SK-N-SH (cell line): ENCODE measurements at regions not wholly inside any gene's neighbourhood (a gene's known extent, or its start where the extent isn't known, plus 50 kb on each side); places are given as distances from the start of the nearest gene placed in this dataset.
A peak's percentile ranks its signal among the peaks of the same experiment; 100 is the strongest.

Experiments used
- CTCF ChIA-PET: fragments of 300-600, 350-600 bp; formaldehyde crosslinking; extraction: SDS; loops from one replicate; lab custom pipeline; 2021; lab: Yijun Ruan, JAX
- POLR2A ChIA-PET: fragments of 350-600 bp; sonication (Branson Sonifier 250); formaldehyde crosslinking; extraction: SDS; loops from one replicate; lab custom pipeline; 2020; ENCODE audit warnings: antibody characterized with exemption, inconsistent platforms; lab: Yijun Ruan, JAX
- DNase-seq: peaks from one replicate; pipeline ENCODE4 v3.0.0; 2012
- H2AFZ ChIP-seq: fragments of 200-600 bp; sonication (generic); 2 replicates; pipeline ENCODE4 v1.8.1; 2016; ENCODE audit warnings: antibody characterized with exemption, mild to moderate bottlenecking, low read depth
- H3F3A ChIP-seq: fragments of 200-600 bp; sonication (generic); replicated peaks from 2 replicates; pipeline ENCODE3; 2016; ENCODE audit warnings: antibody characterized with exemption, mild to moderate bottlenecking; ENCODE audit not compliant: insufficient read depth
- H3K27ac ChIP-seq, 2 experiments: fragments of 200-500 bp in 1 of 2; fragments of 200-600 bp in 1 of 2; sonication (Bioruptor generic) in 1 of 2; sonication (generic), shearing (Covaris generic) in 1 of 2; 2 replicates each; pipeline versions ENCODE4 v1.5.1 to v1.6.1; 2014 to 2016; ENCODE audit warnings: low read depth in 2 of 2, inconsistent platforms in 1 of 2, low read length in 1 of 2, mild to moderate bottlenecking in 1 of 2, mixed read lengths in 1 of 2
- H3K27me3 ChIP-seq: fragments of 200-600 bp; sonication (generic), shearing (Covaris generic); 2 replicates; pipeline ENCODE4 v1.6.1; 2016; ENCODE audit warnings: mixed run types; ENCODE audit not compliant: insufficient read depth
- H3K36me3 ChIP-seq, 2 experiments: fragments of 200-500 bp in 1 of 2; fragments of 200-600 bp in 1 of 2; sonication (Bioruptor generic) in 1 of 2; sonication (generic) in 1 of 2; replicated peaks in 1 of 2; 2 replicates each; pipeline versions ENCODE3 to v1.5.1; 2014 to 2016; ENCODE audit warnings: low read length in 1 of 2, mild to moderate bottlenecking in 1 of 2; ENCODE audit not compliant: insufficient read depth in 2 of 2, control insufficient read depth in 1 of 2
- H3K4me1 ChIP-seq, 2 experiments: fragments of 200-500 bp in 1 of 2; fragments of 200-600 bp in 1 of 2; sonication (Bioruptor generic) in 1 of 2; sonication (generic), shearing (Covaris generic) in 1 of 2; 2 replicates each; pipeline versions ENCODE4 v1.5.1 to v1.6.1; 2014 to 2016; ENCODE audit warnings: low read depth in 1 of 2, low read length in 1 of 2, mixed run types in 1 of 2; ENCODE audit not compliant: insufficient read depth in 2 of 2, control insufficient read depth in 1 of 2
- H3K4me2 ChIP-seq: fragments of 200-600 bp; sonication (generic), shearing (Covaris generic); 2 replicates; pipeline ENCODE4 v1.6.1; 2017; ENCODE audit warnings: mixed run types
- H3K4me3 ChIP-seq, 2 experiments: fragments of 200-500 bp in 1 of 2; fragments of 200-600 bp in 1 of 2; sonication (Bioruptor generic) in 1 of 2; sonication (generic), shearing (Covaris generic) in 1 of 2; 2 replicates each; pipeline versions ENCODE4 v1.5.1 to v1.8.1; 2014 to 2016; ENCODE audit warnings: low read depth in 2 of 2, inconsistent platforms in 1 of 2, low read length in 1 of 2, mild to moderate bottlenecking in 1 of 2, mixed read lengths in 1 of 2, moderate library complexity in 1 of 2
- H3K79me2 ChIP-seq: fragments of 200-600 bp; sonication (generic); 2 replicates; pipeline ENCODE4 v1.8.1; 2017; ENCODE audit warnings: mild to moderate bottlenecking; ENCODE audit not compliant: insufficient read depth
- H3K9ac ChIP-seq: fragments of 200-600 bp; sonication (generic); 2 replicates; pipeline ENCODE4 v1.6.1; 2017; ENCODE audit warnings: mixed run types
- H3K9me2 ChIP-seq: fragments of 200-600 bp; sonication (generic); 2 replicates; pipeline ENCODE4 v1.6.1; 2017; ENCODE audit warnings: mixed run types
- H3K9me3 ChIP-seq: fragments of 200-600 bp; sonication (generic); 2 replicates; pipeline ENCODE4 v1.6.1; 2017; ENCODE audit warnings: mixed run types, mild to moderate bottlenecking, moderate library complexity
- H4K20me1 ChIP-seq: fragments of 200-600 bp; sonication (generic); 2 replicates; pipeline ENCODE4 v1.6.1; 2017; ENCODE audit warnings: mild to moderate bottlenecking, mixed run types; ENCODE audit not compliant: insufficient read depth
- EP300 ChIP-seq, 2 experiments: IDR thresholded peaks; 2 replicates each; pipeline versions ENCODE4 v1.4.0 to v1.6.1; 2012; ENCODE audit warnings: borderline replicate concordance in 1 of 2, low read depth in 1 of 2, low read length in 1 of 2
- EZH2phosphoT487 ChIP-seq: fragments of 200-600 bp; sonication (generic); IDR thresholded peaks from 2 replicates; pipeline ENCODE4 v1.6.1; 2017; ENCODE audit warnings: low read depth, mixed run types, mild to moderate bottlenecking, antibody characterized with exemption, moderate library complexity, borderline replicate concordance
- GABPA ChIP-seq: IDR thresholded peaks from 2 replicates; pipeline ENCODE4 v1.4.0; 2012; ENCODE audit warnings: low read depth, mild to moderate bottlenecking
- GATA2 ChIP-seq: sonication (generic); formaldehyde crosslinking; IDR thresholded peaks from 2 replicates; pipeline ENCODE4 v1.5.0; 2020; ENCODE audit warnings: mild to moderate bottlenecking, missing genetic modification reagents
- JUND ChIP-seq: IDR thresholded peaks from 2 replicates; pipeline ENCODE4 v1.4.0; 2012
- NFIC ChIP-seq: IDR thresholded peaks from 2 replicates; pipeline ENCODE4 v1.4.0; 2012; ENCODE audit warnings: borderline replicate concordance
- NRF1 ChIP-seq: IDR thresholded peaks from 2 replicates; pipeline ENCODE4 v1.6.1; 2012; ENCODE audit warnings: low read depth, mild to moderate bottlenecking, low read length
- RAD21 ChIP-seq: IDR thresholded peaks from 2 replicates; pipeline ENCODE4 v1.6.1; 2012; ENCODE audit warnings: mild to moderate bottlenecking, low read length
- RCOR1 ChIP-seq: fragments of 150-350 bp; IDR thresholded peaks from 2 replicates; pipeline ENCODE4 v1.6.1; 2017; ENCODE audit warnings: antibody characterized with exemption, low read length
- RFX5 ChIP-seq: IDR thresholded peaks from 2 replicates; pipeline ENCODE4 v1.6.1; 2012; ENCODE audit warnings: mild to moderate bottlenecking, improper control_type of control experiment, low read length
- RXRA ChIP-seq: IDR thresholded peaks from 2 replicates; pipeline ENCODE4 v1.4.0; 2012; ENCODE audit warnings: low read depth, mild to moderate bottlenecking, borderline replicate concordance
- TCF12 ChIP-seq: IDR thresholded peaks from 2 replicates; pipeline ENCODE4 v1.4.0; 2012
- TEAD4 ChIP-seq: IDR thresholded peaks from 2 replicates; pipeline ENCODE4 v1.4.0; 2012; ENCODE audit warnings: mild to moderate bottlenecking, borderline replicate concordance; ENCODE audit not compliant: insufficient read depth
- WGBS: methylation state at CpG from one replicate; pipeline ENCODE4 v1.1.6; 2017; ENCODE audit warnings: low lambda C conversion rate; 5-methylcytosine and 5-hydroxymethylcytosine counted together
- TF ChIP-seq, protein P1 (sequence below): fragments of 200-600 bp; sonication (generic); IDR thresholded peaks from 2 replicates; pipeline ENCODE4 v1.6.1; 2017; ENCODE audit warnings: antibody characterized with exemption, mild to moderate bottlenecking, moderate library complexity
- TF ChIP-seq, protein P2 (sequence below): IDR thresholded peaks from 2 replicates; pipeline ENCODE4 v1.4.0; 2012; ENCODE audit warnings: low read depth, borderline replicate concordance
- TF ChIP-seq, protein P3 (sequence below): fragments of 150-350 bp; IDR thresholded peaks from 2 replicates; pipeline ENCODE4 v1.6.1; 2016; ENCODE audit warnings: mild to moderate bottlenecking, low read depth, low read length
- TF ChIP-seq, protein P4 (sequence below): IDR thresholded peaks from 2 replicates; pipeline ENCODE4 v1.4.0; 2012; ENCODE audit warnings: low read depth
- TF ChIP-seq, protein P5 (sequence below): IDR thresholded peaks from 2 replicates; pipeline ENCODE4 v1.6.1; 2012; ENCODE audit warnings: mild to moderate bottlenecking, low read depth, low read length, moderate library complexity
- TF ChIP-seq, protein P6 (sequence below): fragments of 150-350 bp; IDR thresholded peaks from 2 replicates; pipeline ENCODE4 v1.6.1; 2017; ENCODE audit warnings: antibody characterized with exemption, low read length, low read depth, borderline replicate concordance

DNA sequence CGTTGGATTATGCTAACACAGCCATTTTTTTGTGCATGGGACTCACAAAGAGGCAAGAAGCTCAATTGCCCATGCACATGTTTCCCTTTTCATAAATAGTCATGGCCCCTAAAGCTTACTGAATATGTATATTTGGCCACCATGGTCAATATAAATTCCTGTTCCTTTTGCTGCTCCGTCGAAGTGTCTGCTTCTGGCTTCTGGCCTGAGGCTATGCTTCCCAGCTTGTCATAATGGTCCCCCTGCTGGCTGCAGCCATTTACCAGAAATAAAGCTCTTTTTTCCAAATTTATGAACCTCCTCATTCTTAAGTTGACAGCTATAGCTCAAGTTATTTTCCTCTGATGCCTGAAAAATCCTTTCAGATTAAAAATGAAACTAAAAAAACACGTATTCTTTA is 602.1 kb downstream of the VGLL3 start:
- no peaks in the 10 kb centered on the region for H3K9me2 ChIP-seq
- ChIA-PET POLR2A (no interaction called here), CTCF (interaction anchor here (1.2 kb wide), 1 partner anchor 21 kb away, joined by 4 read pairs; no protein-coding TSS in a partner anchor)
- no peaks in the 10 kb centered on the region for H3K27me3 ChIP-seq
- H2AFZ ChIP-seq = no peak overlapping the region
- H3K79me2 ChIP-seq = no peaks in the 10 kb centered on the region
- 0 out of 2 replicates have a peak overlapping the region, but pooled peaks have one; percentile 21 for H3K4me2 ChIP-seq
- no peak for TF ChIP-seq RCOR1
- TF ChIP-seq, protein P1, sequence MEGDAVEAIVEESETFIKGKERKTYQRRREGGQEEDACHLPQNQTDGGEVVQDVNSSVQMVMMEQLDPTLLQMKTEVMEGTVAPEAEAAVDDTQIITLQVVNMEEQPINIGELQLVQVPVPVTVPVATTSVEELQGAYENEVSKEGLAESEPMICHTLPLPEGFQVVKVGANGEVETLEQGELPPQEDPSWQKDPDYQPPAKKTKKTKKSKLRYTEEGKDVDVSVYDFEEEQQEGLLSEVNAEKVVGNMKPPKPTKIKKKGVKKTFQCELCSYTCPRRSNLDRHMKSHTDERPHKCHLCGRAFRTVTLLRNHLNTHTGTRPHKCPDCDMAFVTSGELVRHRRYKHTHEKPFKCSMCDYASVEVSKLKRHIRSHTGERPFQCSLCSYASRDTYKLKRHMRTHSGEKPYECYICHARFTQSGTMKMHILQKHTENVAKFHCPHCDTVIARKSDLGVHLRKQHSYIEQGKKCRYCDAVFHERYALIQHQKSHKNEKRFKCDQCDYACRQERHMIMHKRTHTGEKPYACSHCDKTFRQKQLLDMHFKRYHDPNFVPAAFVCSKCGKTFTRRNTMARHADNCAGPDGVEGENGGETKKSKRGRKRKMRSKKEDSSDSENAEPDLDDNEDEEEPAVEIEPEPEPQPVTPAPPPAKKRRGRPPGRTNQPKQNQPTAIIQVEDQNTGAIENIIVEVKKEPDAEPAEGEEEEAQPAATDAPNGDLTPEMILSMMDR = peak; percentile 42
- H3K4me1 ChIP-seq = no peaks in the 10 kb centered on the region
- 6% methylated on average over 4 of the region's 4 CpGs for whole genome bisulfite sequencing
- H3F3A ChIP-seq = no peaks in the 10 kb centered on the region
- no peak overlapping the region for H3K9ac ChIP-seq
- no peaks in the 10 kb centered on the region for H4K20me1 ChIP-seq
- H3K27ac ChIP-seq = no peak overlapping the region
- no peaks in the 10 kb centered on the region for H3K9me3 ChIP-seq
- H3K36me3 ChIP-seq = no peaks in the 10 kb centered on the region
- peak; percentile 2 for DNase-seq
- H3K4me3 ChIP-seq = no peak overlapping the region

DNA sequence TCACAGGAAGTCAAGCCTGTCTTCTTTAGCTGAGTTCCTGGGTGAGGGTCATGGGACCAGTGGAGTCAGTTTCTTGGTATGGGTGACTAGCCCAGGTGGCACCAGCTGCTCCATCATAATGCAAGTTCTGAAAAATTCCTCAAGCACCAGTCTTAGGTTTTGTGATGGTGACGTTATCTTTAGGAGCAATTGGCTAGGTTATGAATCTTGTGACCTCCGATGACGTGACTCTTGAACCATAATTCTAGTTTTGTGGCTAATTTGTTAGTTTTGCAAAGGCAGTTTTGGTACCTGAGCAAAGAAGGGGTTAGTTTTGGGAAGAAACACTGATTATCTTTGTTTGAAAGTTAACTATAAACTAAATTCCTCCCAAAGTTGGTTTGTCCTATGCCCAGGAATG is 608.4 kb downstream of the VGLL3 start:
- Histone ChIP-seq H2AFZ (no peak overlapping the region), H4K20me1 (no peaks in the 10 kb centered on the region), H3K9me3 (no peaks in the 10 kb centered on the region), H3K27ac (no peak overlapping the region), H3K79me2 (no peaks in the 10 kb centered on the region), H3K27me3 (no peaks in the 10 kb centered on the region), H3K9me2 (no peaks in the 10 kb centered on the region), H3F3A (no peaks in the 10 kb centered on the region), H3K36me3 (no peaks in the 10 kb centered on the region), H3K4me2 (no peak overlapping the region), H3K4me1 (no peaks in the 10 kb centered on the region), H3K4me3 (no peak overlapping the region), H3K9ac (no peak overlapping the region)
- no peak for DNase-seq
- CTCF ChIA-PET = no interaction called here
- POLR2A ChIA-PET = no interaction called here
- WGBS = 13% methylated on average over 3 of the region's 3 CpGs
- TF ChIP-seq GATA2 (CRISPR knock-in tag) (no peak), GABPA (no peak), TEAD4 (no peak), NFIC (no peak), TCF12 (no peak), RAD21 (no peak), EP300 (IDR thresholded peaks at IDR 0.05; ENCODE audit: borderline replicate concordance in 1 of 2, low read depth in 1 of 2, low read length in 1 of 2) (no peak), RCOR1 (no peak), RFX5 (no peak), RXRA (no peak), NRF1 (no peak), JUND (no peak), EZH2phosphoT487 (no peak)
- TF ChIP-seq, protein P2, sequence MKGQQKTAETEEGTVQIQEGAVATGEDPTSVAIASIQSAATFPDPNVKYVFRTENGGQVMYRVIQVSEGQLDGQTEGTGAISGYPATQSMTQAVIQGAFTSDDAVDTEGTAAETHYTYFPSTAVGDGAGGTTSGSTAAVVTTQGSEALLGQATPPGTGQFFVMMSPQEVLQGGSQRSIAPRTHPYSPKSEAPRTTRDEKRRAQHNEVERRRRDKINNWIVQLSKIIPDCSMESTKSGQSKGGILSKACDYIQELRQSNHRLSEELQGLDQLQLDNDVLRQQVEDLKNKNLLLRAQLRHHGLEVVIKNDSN = no peak
- TF ChIP-seq, protein P3, sequence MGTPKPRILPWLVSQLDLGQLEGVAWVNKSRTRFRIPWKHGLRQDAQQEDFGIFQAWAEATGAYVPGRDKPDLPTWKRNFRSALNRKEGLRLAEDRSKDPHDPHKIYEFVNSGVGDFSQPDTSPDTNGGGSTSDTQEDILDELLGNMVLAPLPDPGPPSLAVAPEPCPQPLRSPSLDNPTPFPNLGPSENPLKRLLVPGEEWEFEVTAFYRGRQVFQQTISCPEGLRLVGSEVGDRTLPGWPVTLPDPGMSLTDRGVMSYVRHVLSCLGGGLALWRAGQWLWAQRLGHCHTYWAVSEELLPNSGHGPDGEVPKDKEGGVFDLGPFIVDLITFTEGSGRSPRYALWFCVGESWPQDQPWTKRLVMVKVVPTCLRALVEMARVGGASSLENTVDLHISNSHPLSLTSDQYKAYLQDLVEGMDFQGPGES = no peak
- TF ChIP-seq, protein P4, sequence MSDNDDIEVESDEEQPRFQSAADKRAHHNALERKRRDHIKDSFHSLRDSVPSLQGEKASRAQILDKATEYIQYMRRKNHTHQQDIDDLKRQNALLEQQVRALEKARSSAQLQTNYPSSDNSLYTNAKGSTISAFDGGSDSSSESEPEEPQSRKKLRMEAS = no peak
- TF ChIP-seq, protein P5, sequence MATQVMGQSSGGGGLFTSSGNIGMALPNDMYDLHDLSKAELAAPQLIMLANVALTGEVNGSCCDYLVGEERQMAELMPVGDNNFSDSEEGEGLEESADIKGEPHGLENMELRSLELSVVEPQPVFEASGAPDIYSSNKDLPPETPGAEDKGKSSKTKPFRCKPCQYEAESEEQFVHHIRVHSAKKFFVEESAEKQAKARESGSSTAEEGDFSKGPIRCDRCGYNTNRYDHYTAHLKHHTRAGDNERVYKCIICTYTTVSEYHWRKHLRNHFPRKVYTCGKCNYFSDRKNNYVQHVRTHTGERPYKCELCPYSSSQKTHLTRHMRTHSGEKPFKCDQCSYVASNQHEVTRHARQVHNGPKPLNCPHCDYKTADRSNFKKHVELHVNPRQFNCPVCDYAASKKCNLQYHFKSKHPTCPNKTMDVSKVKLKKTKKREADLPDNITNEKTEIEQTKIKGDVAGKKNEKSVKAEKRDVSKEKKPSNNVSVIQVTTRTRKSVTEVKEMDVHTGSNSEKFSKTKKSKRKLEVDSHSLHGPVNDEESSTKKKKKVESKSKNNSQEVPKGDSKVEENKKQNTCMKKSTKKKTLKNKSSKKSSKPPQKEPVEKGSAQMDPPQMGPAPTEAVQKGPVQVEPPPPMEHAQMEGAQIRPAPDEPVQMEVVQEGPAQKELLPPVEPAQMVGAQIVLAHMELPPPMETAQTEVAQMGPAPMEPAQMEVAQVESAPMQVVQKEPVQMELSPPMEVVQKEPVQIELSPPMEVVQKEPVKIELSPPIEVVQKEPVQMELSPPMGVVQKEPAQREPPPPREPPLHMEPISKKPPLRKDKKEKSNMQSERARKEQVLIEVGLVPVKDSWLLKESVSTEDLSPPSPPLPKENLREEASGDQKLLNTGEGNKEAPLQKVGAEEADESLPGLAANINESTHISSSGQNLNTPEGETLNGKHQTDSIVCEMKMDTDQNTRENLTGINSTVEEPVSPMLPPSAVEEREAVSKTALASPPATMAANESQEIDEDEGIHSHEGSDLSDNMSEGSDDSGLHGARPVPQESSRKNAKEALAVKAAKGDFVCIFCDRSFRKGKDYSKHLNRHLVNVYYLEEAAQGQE = no peak
- TF ChIP-seq, protein P6, sequence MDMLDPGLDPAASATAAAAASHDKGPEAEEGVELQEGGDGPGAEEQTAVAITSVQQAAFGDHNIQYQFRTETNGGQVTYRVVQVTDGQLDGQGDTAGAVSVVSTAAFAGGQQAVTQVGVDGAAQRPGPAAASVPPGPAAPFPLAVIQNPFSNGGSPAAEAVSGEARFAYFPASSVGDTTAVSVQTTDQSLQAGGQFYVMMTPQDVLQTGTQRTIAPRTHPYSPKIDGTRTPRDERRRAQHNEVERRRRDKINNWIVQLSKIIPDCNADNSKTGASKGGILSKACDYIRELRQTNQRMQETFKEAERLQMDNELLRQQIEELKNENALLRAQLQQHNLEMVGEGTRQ = no peak
